M059J (cell line): ENCODE measurements at regions not wholly inside any gene's neighbourhood (a gene's known extent, or its start where the extent isn't known, plus 50 kb on each side); places are given as distances from the start of the nearest gene placed in this dataset.

ENCODE experiments used
- DNase-seq: peaks from one replicate; pipeline ENCODE4 v3.0.0-alpha.2; 2012; ENCODE audit warnings: low read depth

- no peak for DNase-seq
These were observed 87.1 kb upstream of the FNDC3A start for GRCh38 chr13:48888613-48889012.

DNA sequence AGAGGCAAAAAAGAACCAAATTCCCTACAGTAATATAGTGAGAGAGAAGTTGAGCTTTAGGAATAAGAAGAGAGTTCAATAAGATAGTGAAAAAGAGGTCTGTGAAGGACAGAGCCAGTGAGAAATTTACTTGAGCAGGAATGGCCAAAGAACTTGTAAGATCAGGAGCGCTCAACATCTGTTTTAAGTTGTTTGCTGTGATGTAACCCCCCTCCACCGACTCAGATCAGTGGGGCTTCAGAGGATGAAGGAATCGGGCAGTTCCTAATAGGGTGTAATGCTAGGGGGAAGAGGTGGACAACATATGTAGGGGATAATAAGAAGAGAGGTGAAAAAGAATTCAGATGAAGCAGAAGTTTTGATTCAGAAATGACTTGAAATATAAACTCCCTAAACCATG is 85.3 kb upstream of the FNDC3A start:
- no peak for DNase-seq

- peak; percentile 71 for DNase-seq
These were observed 84.1 kb upstream of the FNDC3A start for GRCh38 chr13:48891586-48891985.

- peak; percentile 76 for DNase-seq
These were observed 83.5 kb upstream of the FNDC3A start for GRCh38 chr13:48892053-48892687.

- no peak for DNase-seq
These were observed 83.0 kb upstream of the FNDC3A start for GRCh38 chr13:48892688-48893075.

- peak; percentile 63 for DNase-seq
These were observed 79.4 kb upstream of the FNDC3A start for GRCh38 chr13:48896312-48896711.

- DNase-seq = no peak
These were observed 73.9 kb upstream of the FNDC3A start for GRCh38 chr13:48901781-48902180.

DNA sequence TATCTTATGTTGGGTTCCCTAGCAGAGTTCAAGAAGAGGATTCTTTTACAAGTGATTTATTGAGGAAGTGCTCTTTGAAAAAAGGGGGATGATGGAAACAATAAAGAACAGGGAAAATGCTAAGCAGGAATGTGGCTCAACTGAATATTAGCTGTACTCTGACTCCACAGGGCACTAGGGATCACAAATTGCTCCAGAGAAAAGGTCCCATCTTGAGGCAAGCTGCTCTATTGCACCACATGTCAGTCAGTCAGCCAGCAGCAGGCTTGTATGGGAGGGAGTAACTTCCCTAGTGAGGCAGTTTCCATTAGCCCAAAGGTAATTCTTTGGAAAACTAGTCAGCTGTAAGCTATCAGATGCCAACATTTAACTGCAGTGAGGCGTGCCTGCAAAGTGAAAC is 73.3 kb upstream of the FNDC3A start:
- DNase-seq = peak; percentile 3

GRCh38 chr13:48904668-48905290 is 70.9 kb upstream of the FNDC3A start:
- DNase-seq = no peak

DNA sequence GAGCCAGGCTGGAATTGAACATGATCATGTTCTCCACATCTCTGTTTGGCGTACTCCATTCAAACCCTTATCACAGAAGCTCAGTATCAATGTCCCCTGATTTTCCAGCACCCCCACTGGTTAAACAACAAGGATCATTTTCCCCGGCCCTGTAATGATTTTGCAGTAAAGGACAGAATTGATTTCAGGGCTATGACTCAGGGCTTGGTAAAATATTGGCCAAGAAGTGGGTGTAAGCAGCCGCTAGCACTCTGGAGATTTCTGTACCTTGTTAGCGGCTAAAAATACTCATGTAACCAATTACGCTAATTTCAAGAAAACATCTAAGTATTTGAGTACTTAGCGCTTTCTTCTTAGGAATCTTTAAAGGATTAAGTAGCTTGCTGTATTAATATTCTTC is 69.5 kb upstream of the FNDC3A start:
- no peak for DNase-seq

GRCh38 chr13:48908381-48909055 is 67.2 kb upstream of the FNDC3A start:
- no peak for DNase-seq

DNA sequence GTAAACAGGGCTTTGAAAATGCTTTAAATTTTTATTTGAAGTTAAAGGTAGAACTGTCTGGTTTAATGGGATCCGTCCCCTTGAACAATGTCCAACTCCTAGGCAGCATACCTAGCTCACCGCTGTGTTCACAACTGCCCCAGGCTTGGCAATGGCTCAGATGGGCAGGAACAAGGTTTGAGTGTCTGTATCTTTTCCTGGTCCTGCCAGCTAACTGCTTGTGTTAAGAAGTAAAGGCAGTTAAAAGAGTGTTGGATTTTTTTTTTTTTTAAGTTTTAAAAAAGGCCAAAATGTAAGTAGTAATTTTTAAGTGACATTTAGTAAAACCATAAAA is 66.7 kb upstream of the FNDC3A start:
- peak; percentile 76 for DNase-seq

DNA sequence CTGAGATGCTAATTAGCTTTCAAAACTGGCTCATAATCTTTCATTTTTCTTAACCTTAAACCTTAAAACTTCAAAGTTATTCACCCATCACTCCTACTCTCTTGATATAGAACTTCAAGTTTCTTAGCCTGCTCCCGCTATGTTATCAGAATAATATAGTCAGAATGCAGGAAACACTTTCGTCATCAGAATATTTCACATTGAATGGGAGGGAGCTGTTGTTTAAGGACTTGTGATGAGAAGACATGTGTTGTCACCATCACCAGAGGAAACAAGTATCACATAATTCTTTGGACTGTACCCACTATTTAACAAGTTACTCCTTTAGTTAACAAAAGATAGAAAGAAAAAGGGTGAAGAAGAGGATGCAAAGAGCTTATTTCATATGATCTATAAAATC is 65.0 kb upstream of the FNDC3A start:
- DNase-seq = no peak

DNA sequence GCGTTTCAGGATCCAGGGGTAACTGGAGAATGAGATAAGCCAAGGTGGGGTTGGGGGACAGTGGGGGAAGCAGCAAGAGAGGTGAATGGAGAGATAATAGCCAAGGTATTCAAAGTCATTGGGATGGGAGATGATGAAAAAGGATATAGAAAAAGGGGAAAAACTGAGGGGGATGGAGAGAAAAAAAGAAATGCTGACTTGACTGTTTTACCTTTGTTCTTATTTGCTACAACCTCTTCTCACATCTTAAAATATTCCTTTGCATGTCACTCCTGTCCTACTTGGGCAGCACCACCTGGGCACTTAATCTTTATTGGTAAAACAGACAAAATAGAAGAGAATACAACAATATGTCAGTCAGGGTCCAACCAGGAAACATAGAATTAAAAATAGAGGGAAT is 56.0 kb upstream of the FNDC3A start:
- no peak for DNase-seq

DNA sequence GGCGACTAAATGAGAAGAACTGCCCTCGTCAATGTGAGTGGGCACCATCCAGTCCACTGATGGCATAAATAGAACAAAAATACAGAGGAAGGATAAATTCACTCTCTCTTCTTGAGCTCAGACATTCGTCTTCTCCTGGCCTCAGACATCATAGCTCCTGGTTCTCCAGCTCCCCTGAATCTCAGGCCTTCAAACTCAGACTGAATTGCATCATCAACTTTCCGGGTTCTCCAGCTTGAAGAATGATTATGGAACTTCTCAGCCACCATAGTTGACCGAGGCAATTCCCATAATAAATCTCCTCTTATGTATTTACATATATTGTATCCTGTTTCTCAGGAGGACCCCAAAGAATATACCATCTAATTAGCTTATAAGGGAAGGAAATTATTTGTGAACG is 55.0 kb upstream of the FNDC3A start:
- DNase-seq = no peak

DNA sequence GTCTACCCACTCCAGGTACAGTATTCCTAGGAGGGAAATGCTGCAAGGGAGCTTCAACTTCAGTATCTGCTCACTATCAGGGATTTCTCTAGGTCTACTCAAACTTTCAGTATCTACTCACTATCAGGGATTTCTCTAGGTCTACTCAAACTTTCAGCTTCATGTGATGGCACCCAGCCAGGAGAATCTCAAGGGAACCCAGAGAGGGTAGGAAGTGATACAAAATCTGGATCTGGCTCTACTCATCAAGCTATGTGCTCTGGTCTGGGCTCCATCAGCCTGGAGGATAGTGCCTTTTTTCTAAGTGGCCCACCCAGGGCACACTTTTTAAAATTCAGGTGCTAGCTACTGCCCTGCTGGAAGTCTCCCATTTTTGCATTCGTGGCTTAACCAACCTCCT is 52.3 kb upstream of the FNDC3A start:
- DNase-seq = no peak

DNA sequence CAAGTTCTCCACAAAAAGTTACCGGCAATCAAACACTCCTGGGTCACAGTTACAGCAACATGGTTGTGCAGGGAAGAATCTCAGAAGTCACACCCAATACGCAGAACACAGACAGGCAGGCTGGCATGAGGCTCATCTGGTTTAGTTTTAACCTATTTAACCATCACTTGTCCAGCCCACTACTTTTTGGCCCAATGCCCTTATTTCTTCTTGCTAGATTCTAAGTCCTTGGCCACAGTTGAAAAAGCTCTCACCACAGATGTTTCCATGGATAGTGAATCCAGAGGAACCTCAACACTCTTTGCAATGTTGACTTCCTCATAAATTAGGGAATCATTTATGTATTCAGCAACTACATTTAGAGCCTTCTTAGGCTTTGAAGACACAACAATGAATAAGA is 50.7 kb upstream of the FNDC3A start:
- DNase-seq = no peak
